Coronary artery (tissue), 2 donors: ENCODE measurements at regions not wholly inside any gene's neighbourhood (a gene's known extent, or its start where the extent isn't known, plus 50 kb on each side); places are given as distances from the start of the nearest gene placed in this dataset.

Experiments
- DNase-seq: peaks from one replicate; pipeline ENCODE4 v3.0.0-alpha.2; 2017; ENCODE audit warnings: low spot score
- H3K27ac ChIP-seq, 2 donors: fragments of 200-600 bp; sonication (generic); one replicate each; pipeline ENCODE4 v1.5.1; 2016 to 2019
- H3K4me3 ChIP-seq: fragments of 200-600 bp; sonication (generic); 2 replicates; pipeline ENCODE4 v1.5.1; 2016; ENCODE audit warnings: mild to moderate bottlenecking, moderate library complexity
- CTCF ChIP-seq: fragments of 200-600 bp; sonication (generic); IDR thresholded peaks from one replicate; pipeline ENCODE4 v1.5.1; 2019; ENCODE audit warnings: antibody characterized with exemption

- no peak for DNase-seq
- no peak overlapping the region for H3K27ac ChIP-seq
- H3K4me3 ChIP-seq: no peak overlapping the region
- TF ChIP-seq CTCF: no peak
Observed at GRCh38 chr6:67897998-67898607, 737.0 kb upstream of the ADGRB3 start.

GRCh38 chr6:67896476-67896875 is 738.6 kb upstream of the ADGRB3 start:
- H3K27ac ChIP-seq: no peak overlapping the region
- no peak for DNase-seq
- TF ChIP-seq CTCF: no peak
- no peak overlapping the region for H3K4me3 ChIP-seq

GRCh38 chr6:67889682-67889995 is 745.4 kb upstream of the ADGRB3 start:
- H3K4me3 ChIP-seq: no peak overlapping the region
- TF ChIP-seq CTCF: no peak
- no peak for DNase-seq
- no peak overlapping the region for H3K27ac ChIP-seq

GRCh38 chr6:67888886-67889681 is 746.0 kb upstream of the ADGRB3 start:
- Histone ChIP-seq H3K4me3 (no peak overlapping the region), H3K27ac (no peak overlapping the region)
- DNase-seq: no peak
- TF ChIP-seq CTCF: no peak

- no peak overlapping the region for H3K4me3 ChIP-seq
- no peak for DNase-seq
Observed at GRCh38 chr6:67888546-67888885, 746.6 kb upstream of the ADGRB3 start.

GRCh38 chr6:67887747-67888545 is 747.1 kb upstream of the ADGRB3 start:
- DNase-seq: no peak
- TF ChIP-seq CTCF: no peak

More at GRCh38 chr6:67888546-67888885, 746.6 kb upstream of the ADGRB3 start:
- TF ChIP-seq CTCF: no peak
- no peak overlapping the region for H3K27ac ChIP-seq

GRCh38 chr6:67887419-67887746 is 747.7 kb upstream of the ADGRB3 start:
- no peak for TF ChIP-seq CTCF
- no peak for DNase-seq
- no peak overlapping the region for H3K27ac ChIP-seq
- no peak overlapping the region for H3K4me3 ChIP-seq

More at GRCh38 chr6:67887747-67888545, 747.1 kb upstream of the ADGRB3 start:
- Histone ChIP-seq H3K27ac (no peak overlapping the region), H3K4me3 (no peak overlapping the region)
